Gastrocnemius medialis (tissue), 4 donors: ENCODE measurements at regions not wholly inside any gene's neighbourhood (a gene's known extent, or its start where the extent isn't known, plus 50 kb on each side); places are given as distances from the start of the nearest gene placed in this dataset.

Experiments
- CTCF ChIP-seq, 5 experiments: fragments of 450-650 bp in 3 of 5; fragments of 200-600 bp in 2 of 5; sonication (generic) in 2 of 5; IDR thresholded peaks in 4 of 5; conservative IDR thresholded peaks in 1 of 5; 1 replicate in 4 of 5; 2 replicates in 1 of 5; pipeline ENCODE4 v1.5.1; 2016 to 2019; ENCODE audit warnings: antibody characterized with exemption in 5 of 5, mild to moderate bottlenecking in 3 of 5, moderate library complexity in 3 of 5
- POLR2A ChIP-seq, 2 donors: fragments of 450-650 bp; IDR thresholded peaks; one replicate each; pipeline ENCODE4 v1.6.1; 2017; ENCODE audit warnings: antibody characterized with exemption in 2 of 2, mild to moderate bottlenecking in 2 of 2, moderate library complexity in 2 of 2

GRCh38 chr6:104013312-104013971, 846.3 kb downstream of the HACE1 start:
- no peak for TF ChIP-seq CTCF (IDR thresholded peaks at IDR 0.05 in 4 of 5, conservative IDR thresholded peaks at IDR 0.05 in 1 of 5)
- TF ChIP-seq POLR2A (IDR thresholded peaks at IDR 0.05) = no peak
